ENCODE measurements at regions not wholly inside any gene's neighbourhood (a gene's known extent, or its start where the extent isn't known, plus 50 kb on each side); places are given as distances from the start of the nearest gene placed in this dataset.

- TF ChIP-seq, protein P1, sequence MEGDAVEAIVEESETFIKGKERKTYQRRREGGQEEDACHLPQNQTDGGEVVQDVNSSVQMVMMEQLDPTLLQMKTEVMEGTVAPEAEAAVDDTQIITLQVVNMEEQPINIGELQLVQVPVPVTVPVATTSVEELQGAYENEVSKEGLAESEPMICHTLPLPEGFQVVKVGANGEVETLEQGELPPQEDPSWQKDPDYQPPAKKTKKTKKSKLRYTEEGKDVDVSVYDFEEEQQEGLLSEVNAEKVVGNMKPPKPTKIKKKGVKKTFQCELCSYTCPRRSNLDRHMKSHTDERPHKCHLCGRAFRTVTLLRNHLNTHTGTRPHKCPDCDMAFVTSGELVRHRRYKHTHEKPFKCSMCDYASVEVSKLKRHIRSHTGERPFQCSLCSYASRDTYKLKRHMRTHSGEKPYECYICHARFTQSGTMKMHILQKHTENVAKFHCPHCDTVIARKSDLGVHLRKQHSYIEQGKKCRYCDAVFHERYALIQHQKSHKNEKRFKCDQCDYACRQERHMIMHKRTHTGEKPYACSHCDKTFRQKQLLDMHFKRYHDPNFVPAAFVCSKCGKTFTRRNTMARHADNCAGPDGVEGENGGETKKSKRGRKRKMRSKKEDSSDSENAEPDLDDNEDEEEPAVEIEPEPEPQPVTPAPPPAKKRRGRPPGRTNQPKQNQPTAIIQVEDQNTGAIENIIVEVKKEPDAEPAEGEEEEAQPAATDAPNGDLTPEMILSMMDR (IDR thresholded peaks at IDR 0.05; ENCODE audit: low read length, missing control alignments), result no peak
- no peak for DNase-seq (ENCODE audit: low read depth)
- no peak overlapping the region for H3K4me3 ChIP-seq (replicated peaks; ENCODE audit: low read depth, low read length)
Measured at GRCh38 chr1:198925567-198925966, 286.7 kb downstream of the PTPRC start.

GRCh38 chr1:198927129-198927528 lies 288.3 kb downstream of the PTPRC start:
- H3K4me3 ChIP-seq (replicated peaks; ENCODE audit: low read depth, low read length), result no peak overlapping the region
- no peak for DNase-seq (ENCODE audit: low read depth)
- TF ChIP-seq, protein P1 (IDR thresholded peaks at IDR 0.05; ENCODE audit: low read length, missing control alignments), result no peak

- TF ChIP-seq, protein P1 (IDR thresholded peaks at IDR 0.05; ENCODE audit: low read length, missing control alignments), result no peak
- no peak overlapping the region for H3K4me3 ChIP-seq (replicated peaks; ENCODE audit: low read depth, low read length)
- no peak for DNase-seq (ENCODE audit: low read depth)
Measured at GRCh38 chr1:198929111-198929604, 290.3 kb downstream of the PTPRC start.

- H3K4me3 ChIP-seq (replicated peaks; ENCODE audit: low read depth, low read length), result peak overlapping the region; percentile 21
- DNase-seq (ENCODE audit: low read depth), result peak; percentile 35
- TF ChIP-seq, protein P1 (IDR thresholded peaks at IDR 0.05; ENCODE audit: low read length, missing control alignments), result no peak
Measured at GRCh38 chr1:198929961-198930599, 291.2 kb downstream of the PTPRC start.

DNA sequence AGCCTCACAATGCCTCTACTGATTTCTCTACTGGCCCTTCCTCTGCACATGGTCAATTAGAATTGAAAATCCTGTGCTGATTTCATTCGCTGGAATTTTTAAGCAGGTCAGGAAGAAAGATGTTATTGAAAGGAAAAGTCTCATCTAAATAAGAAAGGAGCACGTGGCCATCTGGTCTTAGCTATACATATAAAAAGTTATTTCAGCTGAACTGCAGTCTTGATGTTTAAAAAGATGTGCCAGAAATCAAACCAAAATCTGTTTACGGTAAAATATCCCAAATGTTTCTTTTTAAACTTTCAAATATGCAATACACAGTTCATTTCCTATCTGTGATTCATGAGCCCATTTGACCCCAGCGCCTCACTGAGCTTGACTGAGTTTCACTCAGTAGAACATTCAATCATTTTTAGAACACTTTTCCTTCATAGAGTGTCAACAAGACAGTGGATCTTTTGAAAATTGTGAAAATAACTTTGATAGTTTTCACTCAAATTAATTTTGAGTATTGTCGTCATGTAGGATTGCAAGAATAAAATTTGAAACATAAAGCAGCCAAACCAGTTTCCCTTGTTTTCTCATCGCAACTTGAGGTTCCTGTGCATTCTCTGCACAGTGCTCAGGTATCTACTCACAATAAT lies 293.6 kb downstream of the PTPRC start:
- peak overlapping the region; percentile 68 for H3K4me3 ChIP-seq (replicated peaks; ENCODE audit: low read depth, low read length)
- DNase-seq (ENCODE audit: low read depth), result no peak
- TF ChIP-seq, protein P1 (IDR thresholded peaks at IDR 0.05; ENCODE audit: low read length, missing control alignments), result no peak

GRCh38 chr1:198933515-198934222 lies 294.8 kb downstream of the PTPRC start:
- H3K4me3 ChIP-seq (replicated peaks; ENCODE audit: low read depth, low read length), result peak overlapping the region; percentile 68
- no peak for DNase-seq (ENCODE audit: low read depth)
- TF ChIP-seq, protein P1 (IDR thresholded peaks at IDR 0.05; ENCODE audit: low read length, missing control alignments), result no peak
